Activated CD4-positive, alpha-beta T cell treated with anti-CD3 and anti-CD28 coated beads for 36 hours (primary cell): ENCODE measurements at regions not wholly inside any gene's neighbourhood (a gene's known extent, or its start where the extent isn't known, plus 50 kb on each side); places are given as distances from the start of the nearest gene placed in this dataset.
"Not testable (repeated sequence)": the region's sequence is repeated elsewhere in the genome, so short reads cannot be mapped to it uniquely, and the experiment has no call there.

Experiments
- ATAC-seq: fragments of 200-7000 bp; cut with Tn5 transposase; one replicate; pipeline ENCODE4 v1.10.0; 2021; ENCODE audit warnings: mild to moderate bottlenecking, moderate library complexity
- CTCF ChIA-PET: fragments of 350-600 bp; sonication (Branson Sonifier 250); formaldehyde crosslinking; loops from one replicate; lab custom pipeline; 2021; ENCODE audit warnings: antibody characterized with exemption; lab: Charles Lee
- POLR2A ChIA-PET: fragments of 350-600 bp; sonication (Branson Sonifier 250); formaldehyde crosslinking; loops from one replicate; lab custom pipeline; 2021; ENCODE audit warnings: antibody characterized with exemption, inconsistent platforms; lab: Charles Lee
- DNase-seq: peaks from one replicate; pipeline ENCODE4 v3.0.0-alpha.2; 2020
- H3K27ac Mint-ChIP-seq: one replicate; pipeline ENCODE4 v1.8.0; 2021; ENCODE audit warnings: mixed read lengths
- H3K27me3 Mint-ChIP-seq: one replicate; pipeline ENCODE4 v1.8.0; 2021; ENCODE audit warnings: mixed read lengths
- H3K36me3 Mint-ChIP-seq: one replicate; pipeline ENCODE4 v1.8.0; 2021; ENCODE audit warnings: low read depth, mixed read lengths
- H3K4me1 Mint-ChIP-seq: one replicate; pipeline ENCODE4 v1.8.0; 2021; ENCODE audit warnings: mixed read lengths
- H3K4me3 Mint-ChIP-seq: one replicate; pipeline ENCODE4 v1.8.0; 2021; ENCODE audit warnings: mild to moderate bottlenecking, moderate library complexity, mixed read lengths
- H3K9me3 Mint-ChIP-seq: one replicate; pipeline ENCODE4 v1.8.0; 2021; ENCODE audit warnings: low read depth, mixed read lengths
- intact Hi-C, 2 experiments: fragments of 100-400 bp; cut with DNase I in 1 of 2; cut with micrococcal nuclease in 1 of 2; formaldehyde crosslinking; loops; one replicate each; pipeline versions ENCODE4 v1.14.2 to v1.15.1; 2022 to 2024; cut with DNase I, micrococcal nuclease

- CTCF ChIA-PET, DNase-seq, intact Hi-C loops, H3K4me3 Mint-ChIP-seq, H3K27ac Mint-ChIP-seq, H3K27me3 Mint-ChIP-seq, ATAC-seq, POLR2A ChIA-PET, H3K4me1 Mint-ChIP-seq, H3K36me3 Mint-ChIP-seq: not testable (repeated sequence)
- H3K9me3 Mint-ChIP-seq, result peaks cover 16% of the 10 kb centered on the region
Observed at GRCh38 chr5:117720784-117721183, 1146.2 kb upstream of the SEMA6A start.

- no peaks in the 10 kb centered on the region for H3K4me1 Mint-ChIP-seq
- no peak overlapping the region for H3K27ac Mint-ChIP-seq
- ATAC-seq (no peak), DNase-seq (no peak)
- no peaks in the 10 kb centered on the region for H3K27me3 Mint-ChIP-seq
- CTCF ChIA-PET, result no interaction called here
- peaks cover 16% of the 10 kb centered on the region for H3K9me3 Mint-ChIP-seq
- intact Hi-C loops, result no loop called here
- POLR2A ChIA-PET, result no interaction called here
- no peak overlapping the region for H3K4me3 Mint-ChIP-seq
- no peaks in the 10 kb centered on the region for H3K36me3 Mint-ChIP-seq
Observed at GRCh38 chr5:117719413-117719812, 1144.8 kb upstream of the SEMA6A start.

GRCh38 chr5:117713585-117714198 is 1139.1 kb upstream of the SEMA6A start:
- ATAC-seq (no peak), DNase-seq (no peak)
- no peaks in the 10 kb centered on the region for H3K27me3 Mint-ChIP-seq
- no peaks in the 10 kb centered on the region for H3K36me3 Mint-ChIP-seq
- H3K27ac Mint-ChIP-seq, result no peak overlapping the region
- peaks cover 26% of the 10 kb centered on the region for H3K9me3 Mint-ChIP-seq
- CTCF ChIA-PET, result no interaction called here
- intact Hi-C loops, result no loop called here
- H3K4me3 Mint-ChIP-seq, result no peak overlapping the region
- POLR2A ChIA-PET, result no interaction called here
- H3K4me1 Mint-ChIP-seq, result no peaks in the 10 kb centered on the region

GRCh38 chr5:117701062-117701461 is 1126.4 kb upstream of the SEMA6A start:
- ChIA-PET CTCF (no interaction called here), POLR2A (no interaction called here)
- intact Hi-C loops, result no loop called here
- Mint-ChIP-seq H3K36me3 (no peaks in the 10 kb centered on the region), H3K27ac (no peak overlapping the region), H3K27me3 (no peaks in the 10 kb centered on the region), H3K4me1 (no peaks in the 10 kb centered on the region), H3K4me3 (no peak overlapping the region), H3K9me3 (peaks cover 4% of the 10 kb centered on the region)
- DNase-seq (no peak), ATAC-seq (no peak)

- POLR2A ChIA-PET, result no interaction called here
- no peaks in the 10 kb centered on the region for H3K36me3 Mint-ChIP-seq
Observed at GRCh38 chr5:117692606-117693005, 1118.0 kb upstream of the SEMA6A start.

GRCh38 chr5:117691081-117691870 is 1116.7 kb upstream of the SEMA6A start:
- no peak overlapping the region for H3K27ac Mint-ChIP-seq
- H3K4me3 Mint-ChIP-seq, result no peak overlapping the region
- no peak for ATAC-seq
- POLR2A ChIA-PET, result no interaction called here
- CTCF ChIA-PET, result no interaction called here
- H3K4me1 Mint-ChIP-seq, result no peaks in the 10 kb centered on the region
- intact Hi-C loops, result no loop called here
- H3K9me3 Mint-ChIP-seq, result no peaks in the 10 kb centered on the region
- no peak for DNase-seq
- no peaks in the 10 kb centered on the region for H3K27me3 Mint-ChIP-seq
- H3K36me3 Mint-ChIP-seq, result no peaks in the 10 kb centered on the region

More at GRCh38 chr5:117692606-117693005, 1118.0 kb upstream of the SEMA6A start:
- intact Hi-C loops, result no loop called here
- H3K9me3 Mint-ChIP-seq, result no peaks in the 10 kb centered on the region
- no peak overlapping the region for H3K27ac Mint-ChIP-seq
- ATAC-seq (no peak), DNase-seq (no peak)
- no peaks in the 10 kb centered on the region for H3K27me3 Mint-ChIP-seq
- CTCF ChIA-PET, result no interaction called here
- no peaks in the 10 kb centered on the region for H3K4me1 Mint-ChIP-seq
- no peak overlapping the region for H3K4me3 Mint-ChIP-seq

GRCh38 chr5:117690612-117691011 is 1116.0 kb upstream of the SEMA6A start:
- DNase-seq, result no peak
- Mint-ChIP-seq H3K27ac (no peak overlapping the region), H3K4me1 (no peaks in the 10 kb centered on the region), H3K4me3 (no peak overlapping the region), H3K9me3 (no peaks in the 10 kb centered on the region), H3K27me3 (no peaks in the 10 kb centered on the region), H3K36me3 (no peaks in the 10 kb centered on the region)
- ATAC-seq, result no peak
- ChIA-PET CTCF (no interaction called here), POLR2A (no interaction called here)
- intact Hi-C loops, result no loop called here

- POLR2A ChIA-PET, result no interaction called here
- ATAC-seq, result no peak
- intact Hi-C loops, result no loop called here
Observed at GRCh38 chr5:117686926-117687325, 1112.3 kb upstream of the SEMA6A start.

GRCh38 chr5:117682416-117682815 is 1107.8 kb upstream of the SEMA6A start:
- ATAC-seq, result no peak
- H3K9me3 Mint-ChIP-seq, result no peaks in the 10 kb centered on the region
- ChIA-PET POLR2A (no interaction called here), CTCF (no interaction called here)
- no peak overlapping the region for H3K27ac Mint-ChIP-seq
- H3K27me3 Mint-ChIP-seq, result no peaks in the 10 kb centered on the region
- no peak for DNase-seq
- no peaks in the 10 kb centered on the region for H3K36me3 Mint-ChIP-seq
- intact Hi-C loops, result no loop called here
- no peaks in the 10 kb centered on the region for H3K4me1 Mint-ChIP-seq
- H3K4me3 Mint-ChIP-seq, result no peak overlapping the region

More at GRCh38 chr5:117686926-117687325, 1112.3 kb upstream of the SEMA6A start:
- Mint-ChIP-seq H3K36me3 (no peaks in the 10 kb centered on the region), H3K4me3 (no peak overlapping the region), H3K9me3 (no peaks in the 10 kb centered on the region), H3K4me1 (no peaks in the 10 kb centered on the region), H3K27ac (no peak overlapping the region), H3K27me3 (no peaks in the 10 kb centered on the region)
- no peak for DNase-seq
- CTCF ChIA-PET, result no interaction called here

GRCh38 chr5:117681431-117682254 is 1107.0 kb upstream of the SEMA6A start:
- DNase-seq (no peak), ATAC-seq (no peak)
- intact Hi-C loops, result no loop called here
- no peaks in the 10 kb centered on the region for H3K9me3 Mint-ChIP-seq
- ChIA-PET POLR2A (no interaction called here), CTCF (no interaction called here)
- H3K4me1 Mint-ChIP-seq, result no peaks in the 10 kb centered on the region
- no peaks in the 10 kb centered on the region for H3K27me3 Mint-ChIP-seq
- no peak overlapping the region for H3K4me3 Mint-ChIP-seq
- H3K27ac Mint-ChIP-seq, result no peak overlapping the region
- no peaks in the 10 kb centered on the region for H3K36me3 Mint-ChIP-seq

- Mint-ChIP-seq H3K4me1 (no peaks in the 10 kb centered on the region), H3K4me3 (no peak overlapping the region), H3K36me3 (no peaks in the 10 kb centered on the region), H3K27ac (no peak overlapping the region), H3K27me3 (no peaks in the 10 kb centered on the region), H3K9me3 (no peaks in the 10 kb centered on the region)
- ATAC-seq, result no peak
- no peak for DNase-seq
- POLR2A ChIA-PET, result no interaction called here
- intact Hi-C loops, result no loop called here
- CTCF ChIA-PET, result no interaction called here
Observed at GRCh38 chr5:117680426-117680825, 1105.8 kb upstream of the SEMA6A start.

- H3K4me3 Mint-ChIP-seq, result no peak overlapping the region
- ATAC-seq (no peak), DNase-seq (no peak)
- intact Hi-C loops, result no loop called here
- no peaks in the 10 kb centered on the region for H3K27me3 Mint-ChIP-seq
- no peaks in the 10 kb centered on the region for H3K36me3 Mint-ChIP-seq
- ChIA-PET CTCF (no interaction called here), POLR2A (no interaction called here)
- no peaks in the 10 kb centered on the region for H3K9me3 Mint-ChIP-seq
- no peak overlapping the region for H3K27ac Mint-ChIP-seq
- no peaks in the 10 kb centered on the region for H3K4me1 Mint-ChIP-seq
Observed at GRCh38 chr5:117679046-117679445, 1104.4 kb upstream of the SEMA6A start.
